Stomach (tissue), 8 donors: ENCODE measurements at regions not wholly inside any gene's neighbourhood (a gene's known extent, or its start where the extent isn't known, plus 50 kb on each side); places are given as distances from the start of the nearest gene placed in this dataset.
"Not testable (repeated sequence)": the region's sequence is repeated elsewhere in the genome, so short reads cannot be mapped to it uniquely, and the experiment has no call there.

Experiments used
- DNase-seq, 2 donors: peaks; one replicate each; pipeline versions ENCODE4 v3.0.0 to v3.0.0-alpha.2; 2013 to 2019
- H3K27ac ChIP-seq, 5 donors: fragments of 200-600 bp in 4 of 5; sonication (generic) in 4 of 5; one replicate each; pipeline ENCODE4 v1.5.1; 2013 to 2019; ENCODE audit warnings: mild to moderate bottlenecking in 1 of 5, moderate library complexity in 1 of 5
- H3K27me3 ChIP-seq, 3 donors: fragments of 200-600 bp; sonication (generic); one replicate each; pipeline ENCODE4 v1.5.1; 2017 to 2019; ENCODE audit warnings: mixed run types in 1 of 3
- H3K36me3 ChIP-seq, 4 donors: fragments of 200-600 bp; sonication (generic); 1 replicate in 3 of 4; 2 replicates in 1 of 4; pipeline ENCODE4 v1.5.1; 2016 to 2019
- H3K4me1 ChIP-seq, 4 donors: fragments of 200-600 bp; sonication (generic); one replicate each; pipeline ENCODE4 v1.5.1; 2016 to 2019
- H3K4me3 ChIP-seq, 4 donors: fragments of 200-600 bp; sonication (generic) in 3 of 4; one replicate each; pipeline ENCODE4 v1.5.1; 2016 to 2019; ENCODE audit warnings: mild to moderate bottlenecking in 1 of 4
- H3K9me3 ChIP-seq, 4 donors: fragments of 200-600 bp; sonication (generic); one replicate each; pipeline ENCODE4 v1.5.1; 2016 to 2019
- EP300 ChIP-seq: sonication (generic); formaldehyde crosslinking; IDR thresholded peaks from one replicate; pipeline ENCODE4 v1.6.1; 2017; ENCODE audit warnings: antibody characterized with exemption
- POLR2A ChIP-seq, 4 donors: fragments of 450-650 bp; IDR thresholded peaks; one replicate each; pipeline ENCODE4 v1.6.1; 2016; ENCODE audit warnings: antibody characterized with exemption in 4 of 4, control low read depth in 2 of 4, mild to moderate bottlenecking in 1 of 4, moderate library complexity in 1 of 4
- POLR2AphosphoS5 ChIP-seq, 3 donors: sonication (generic); formaldehyde crosslinking; IDR thresholded peaks; one replicate each; pipeline ENCODE4 v1.6.1; 2016; ENCODE audit warnings: antibody characterized with exemption in 3 of 3
- WGBS, 5 donors: extraction: QIAGEN DNeasy Blood & Tissue Kit in 3 of 5; methylation state at CpG; one replicate each; pipeline versions ENCODE4 v1.1.5 to v1.1.7; 2013 to 2018; 5-methylcytosine and 5-hydroxymethylcytosine counted together
- intact Hi-C: fragments of 100-400 bp; cut with DNase I; formaldehyde crosslinking; loops from one replicate; pipeline ENCODE4 v1.15.1; 2023; ENCODE audit warnings: low total_unique reads
- TF ChIP-seq, protein P1 (sequence below), 7 experiments: fragments of 450-650 bp in 4 of 7; fragments of 200-600 bp in 3 of 7; sonication (generic) in 3 of 7; IDR thresholded peaks; one replicate each; pipeline ENCODE4 v1.5.1; 2016 to 2019; ENCODE audit warnings: antibody characterized with exemption in 7 of 7, control low read depth in 2 of 7, mild to moderate bottlenecking in 1 of 7
- donor health status: healthy with polysubstance abuse.
- donor health status: Bipolar disorder and iron deficiency.
- donor health status: healthy.

- no peaks in the 10 kb centered on the region for H3K4me1 ChIP-seq
- no peak for DNase-seq
- no peaks in the 10 kb centered on the region for H3K36me3 ChIP-seq
- no peaks in the 10 kb centered on the region for H3K9me3 ChIP-seq
- H3K27ac ChIP-seq: no peak overlapping the region
- WGBS, 5 donors: 63 to 86% (median 82%) methylated on average over 1 of the region's 1 CpG
- TF ChIP-seq, protein P1, sequence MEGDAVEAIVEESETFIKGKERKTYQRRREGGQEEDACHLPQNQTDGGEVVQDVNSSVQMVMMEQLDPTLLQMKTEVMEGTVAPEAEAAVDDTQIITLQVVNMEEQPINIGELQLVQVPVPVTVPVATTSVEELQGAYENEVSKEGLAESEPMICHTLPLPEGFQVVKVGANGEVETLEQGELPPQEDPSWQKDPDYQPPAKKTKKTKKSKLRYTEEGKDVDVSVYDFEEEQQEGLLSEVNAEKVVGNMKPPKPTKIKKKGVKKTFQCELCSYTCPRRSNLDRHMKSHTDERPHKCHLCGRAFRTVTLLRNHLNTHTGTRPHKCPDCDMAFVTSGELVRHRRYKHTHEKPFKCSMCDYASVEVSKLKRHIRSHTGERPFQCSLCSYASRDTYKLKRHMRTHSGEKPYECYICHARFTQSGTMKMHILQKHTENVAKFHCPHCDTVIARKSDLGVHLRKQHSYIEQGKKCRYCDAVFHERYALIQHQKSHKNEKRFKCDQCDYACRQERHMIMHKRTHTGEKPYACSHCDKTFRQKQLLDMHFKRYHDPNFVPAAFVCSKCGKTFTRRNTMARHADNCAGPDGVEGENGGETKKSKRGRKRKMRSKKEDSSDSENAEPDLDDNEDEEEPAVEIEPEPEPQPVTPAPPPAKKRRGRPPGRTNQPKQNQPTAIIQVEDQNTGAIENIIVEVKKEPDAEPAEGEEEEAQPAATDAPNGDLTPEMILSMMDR (IDR thresholded peaks at IDR 0.05): no peak
- TF ChIP-seq EP300 (no peak), POLR2AphosphoS5 (IDR thresholded peaks at IDR 0.05) (no peak), POLR2A (IDR thresholded peaks at IDR 0.05) (no peak)
- H3K27me3 ChIP-seq: no peaks in the 10 kb centered on the region
- no peak overlapping the region for H3K4me3 ChIP-seq
- intact Hi-C loops: no loop called here
Measured at GRCh38 chr14:48261436-48261835, 586.0 kb upstream of the MDGA2 start.

DNA sequence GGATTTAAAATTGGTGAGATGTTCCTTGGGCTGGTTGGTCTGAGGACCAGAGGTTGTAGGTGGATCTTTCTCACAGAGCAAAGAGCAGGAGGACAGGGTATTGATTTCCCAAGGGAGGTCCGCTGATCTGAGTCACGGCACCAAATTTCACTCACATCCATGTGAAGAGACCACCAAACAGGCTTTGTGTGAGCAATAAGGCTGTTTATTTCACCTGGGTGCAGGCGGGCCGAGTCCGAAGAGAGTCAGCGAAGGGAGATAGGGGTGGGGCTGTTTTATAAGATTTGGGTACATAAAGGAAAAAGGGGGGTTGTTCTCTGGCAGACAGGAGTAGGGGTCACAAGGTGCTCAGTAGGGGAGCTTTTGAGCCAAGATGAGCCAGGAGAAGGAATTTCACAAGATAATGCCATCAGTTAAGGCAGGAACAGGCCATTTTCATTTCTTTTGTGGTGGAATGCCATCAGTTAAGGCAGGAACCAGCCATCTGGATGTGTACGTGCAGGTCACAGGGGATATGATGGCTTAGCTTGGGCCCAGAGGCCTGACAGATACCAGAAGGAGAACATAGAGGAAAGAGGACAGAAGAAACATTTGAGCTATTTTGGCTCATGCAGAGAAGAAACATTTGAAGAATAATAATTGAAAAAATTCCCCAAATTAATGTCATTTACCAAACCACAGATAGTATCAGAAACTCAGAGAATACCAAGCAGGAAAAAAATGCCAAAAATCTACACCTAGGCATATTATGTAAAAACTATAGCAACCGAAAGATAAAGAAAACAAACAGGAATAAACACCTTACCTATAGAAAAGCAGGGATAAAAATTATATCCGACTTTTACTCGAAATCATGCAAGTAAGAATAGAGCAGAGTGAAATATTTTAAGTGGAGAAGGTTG is 585.2 kb upstream of the MDGA2 start:
- H3K4me3 ChIP-seq, H3K9me3 ChIP-seq, DNase-seq, H3K36me3 ChIP-seq, H3K4me1 ChIP-seq, intact Hi-C loops, H3K27ac ChIP-seq, H3K27me3 ChIP-seq: not testable (repeated sequence)
- WGBS, 5 donors: 82 to 91% (median 87%) methylated on average over 10 of the region's 10 CpGs

DNA sequence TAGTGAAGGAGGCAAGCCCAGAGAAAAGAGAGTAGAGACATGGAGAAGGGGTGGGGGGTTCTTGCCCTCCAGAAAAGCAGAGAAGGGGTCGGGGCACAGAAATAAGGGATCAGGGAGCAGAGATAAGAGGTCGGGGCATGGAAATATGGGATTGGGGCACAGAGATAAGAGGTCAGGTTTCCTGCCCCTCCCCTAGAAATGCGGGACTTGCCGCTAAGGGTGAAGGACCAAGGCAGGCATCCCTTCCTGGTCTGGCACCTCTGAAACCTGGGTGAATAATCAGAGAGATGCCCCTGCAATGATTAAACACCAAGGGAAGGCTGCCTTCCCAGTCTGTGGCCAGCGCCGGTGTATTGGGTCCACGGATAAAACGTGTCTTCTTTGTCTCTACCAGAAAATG is 584.5 kb upstream of the MDGA2 start:
- H3K27ac ChIP-seq, intact Hi-C loops, H3K36me3 ChIP-seq, H3K4me3 ChIP-seq, H3K27me3 ChIP-seq, H3K4me1 ChIP-seq, DNase-seq, H3K9me3 ChIP-seq: not testable (repeated sequence)
- 81 to 86% (median 83%) methylated on average over 8 of the region's 8 CpGs for WGBS, 5 donors

- H3K27me3 ChIP-seq, H3K4me1 ChIP-seq, H3K27ac ChIP-seq, H3K9me3 ChIP-seq, intact Hi-C loops, DNase-seq, H3K4me3 ChIP-seq, H3K36me3 ChIP-seq: not testable (repeated sequence)
- 68 to 82% (median 74%) methylated on average over 5 of the region's 5 CpGs for WGBS, 5 donors
Measured at GRCh38 chr14:48259232-48259631, 583.8 kb upstream of the MDGA2 start.

GRCh38 chr14:48258703-48259102 is 583.3 kb upstream of the MDGA2 start:
- 80 to 84% (median 82%) methylated on average over 9 of the region's 9 CpGs for WGBS, 5 donors
- H3K4me3 ChIP-seq, DNase-seq, H3K36me3 ChIP-seq, H3K4me1 ChIP-seq, H3K9me3 ChIP-seq, H3K27me3 ChIP-seq, intact Hi-C loops, H3K27ac ChIP-seq: not testable (repeated sequence)

DNA sequence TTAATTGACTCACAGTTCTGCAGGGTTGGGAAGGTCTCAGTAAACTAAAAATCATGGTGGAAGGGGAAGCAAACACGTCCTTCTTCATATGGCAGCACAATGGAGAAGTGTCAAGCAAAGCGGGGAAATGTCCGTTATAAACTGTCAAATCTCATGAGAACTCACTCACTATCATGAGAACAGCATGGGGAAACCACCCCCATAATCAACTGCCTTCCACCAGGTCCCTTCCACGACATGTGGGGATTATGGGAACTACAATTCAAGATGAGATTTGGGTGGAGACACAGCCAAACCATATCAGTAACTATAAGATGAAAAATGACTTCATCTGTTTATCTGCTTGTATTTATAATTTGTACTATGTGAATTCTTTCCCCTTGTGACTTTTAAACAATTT is 577.6 kb upstream of the MDGA2 start:
- 68 to 80% (median 75%) methylated on average over 4 of the region's 4 CpGs for WGBS, 5 donors
- H3K36me3 ChIP-seq: no peaks in the 10 kb centered on the region
- TF ChIP-seq, protein P1 (IDR thresholded peaks at IDR 0.05): no peak
- no peak for TF ChIP-seq EP300
- H3K27ac ChIP-seq: no peak overlapping the region
- no peak overlapping the region for H3K4me3 ChIP-seq
- no peaks in the 10 kb centered on the region for H3K27me3 ChIP-seq
- no peaks in the 10 kb centered on the region for H3K9me3 ChIP-seq
- no peaks in the 10 kb centered on the region for H3K4me1 ChIP-seq
- intact Hi-C loops: no loop called here
- DNase-seq: no peak
